ENCODE measurements at regions not wholly inside any gene's neighbourhood (a gene's known extent, or its start where the extent isn't known, plus 50 kb on each side); places are given as distances from the start of the nearest gene placed in this dataset.

- Histone ChIP-seq H3K4me1 (ENCODE audit: insufficient read depth, low read length, poor library complexity, severe bottlenecking) (no peaks in the 10 kb centered on the region), H3K36me3 (ENCODE audit: insufficient read depth, low read length, poor library complexity, severe bottlenecking) (no peaks in the 10 kb centered on the region), H3K9me3 (ENCODE audit: low read depth, low read length, poor library complexity, severe bottlenecking) (no peaks in the 10 kb centered on the region), H3K4me3 (ENCODE audit: low read depth, low read length, poor library complexity, severe bottlenecking) (no peak overlapping the region), H3K27ac (ENCODE audit: low read depth, low read length, poor library complexity, severe bottlenecking) (no peak overlapping the region), H3K27me3 (replicated peaks; ENCODE audit: insufficient read depth, low read depth, low read length, poor library complexity) (no peaks in the 10 kb centered on the region)
- POLR2A ChIA-PET (ENCODE audit: low non-redundant PET): no interaction called here
- TF ChIP-seq CTCF (conservative IDR thresholded peaks at IDR 0.05; ENCODE audit: low read depth, low read length): no peak
- no peak for TF ChIP-seq EZH2 (IDR thresholded peaks at IDR 0.05; ENCODE audit: borderline replicate concordance, low read depth, low read length, poor library complexity, severe bottlenecking)
- DNase-seq (ENCODE audit: low spot score): no peak
- intact Hi-C loops (cut with micrococcal nuclease; ENCODE audit: unreplicated experiment): no loop called here
- BruUV-seq (replicated peaks): no TSS peak
- CTCF ChIA-PET: no interaction called here
Observed at GRCh38 chr2:64839844-64840243, 149.4 kb upstream of the SLC1A4 start.

GRCh38 chr2:64840426-64840881 lies 148.7 kb upstream of the SLC1A4 start:
- DNase-seq (ENCODE audit: low spot score): no peak
- no peak for TF ChIP-seq CTCF (conservative IDR thresholded peaks at IDR 0.05; ENCODE audit: low read depth, low read length)
- TF ChIP-seq EZH2 (IDR thresholded peaks at IDR 0.05; ENCODE audit: borderline replicate concordance, low read depth, low read length, poor library complexity, severe bottlenecking): no peak
- Histone ChIP-seq H3K27ac (ENCODE audit: low read depth, low read length, poor library complexity, severe bottlenecking) (no peak overlapping the region), H3K4me3 (ENCODE audit: low read depth, low read length, poor library complexity, severe bottlenecking) (no peak overlapping the region), H3K9me3 (ENCODE audit: low read depth, low read length, poor library complexity, severe bottlenecking) (no peaks in the 10 kb centered on the region), H3K27me3 (replicated peaks; ENCODE audit: insufficient read depth, low read depth, low read length, poor library complexity) (no peaks in the 10 kb centered on the region), H3K36me3 (ENCODE audit: insufficient read depth, low read length, poor library complexity, severe bottlenecking) (no peaks in the 10 kb centered on the region), H3K4me1 (ENCODE audit: insufficient read depth, low read length, poor library complexity, severe bottlenecking) (no peaks in the 10 kb centered on the region)
- ChIA-PET POLR2A (ENCODE audit: low non-redundant PET) (no interaction called here), CTCF (interaction anchor here (0.7 kb wide), 1 partner anchor 139 kb away, joined by 3 read pairs; no protein-coding TSS in a partner anchor)
- BruUV-seq (replicated peaks): no TSS peak
- intact Hi-C loops (cut with micrococcal nuclease; ENCODE audit: unreplicated experiment): no loop called here

GRCh38 chr2:64841461-64841860 lies 147.7 kb upstream of the SLC1A4 start:
- ChIA-PET POLR2A (ENCODE audit: low non-redundant PET) (no interaction called here), CTCF (no interaction called here)
- no peak for DNase-seq (ENCODE audit: low spot score)
- no peak overlapping the region for H3K4me3 ChIP-seq (ENCODE audit: low read depth, low read length, poor library complexity, severe bottlenecking)
- TF ChIP-seq EZH2 (IDR thresholded peaks at IDR 0.05; ENCODE audit: borderline replicate concordance, low read depth, low read length, poor library complexity, severe bottlenecking) (no peak), CTCF (conservative IDR thresholded peaks at IDR 0.05; ENCODE audit: low read depth, low read length) (no peak)
- intact Hi-C loops (cut with micrococcal nuclease; ENCODE audit: unreplicated experiment): no loop called here
- BruUV-seq (replicated peaks): no TSS peak
- no peaks in the 10 kb centered on the region for H3K36me3 ChIP-seq (ENCODE audit: insufficient read depth, low read length, poor library complexity, severe bottlenecking)
- H3K9me3 ChIP-seq (ENCODE audit: low read depth, low read length, poor library complexity, severe bottlenecking): no peaks in the 10 kb centered on the region
- no peaks in the 10 kb centered on the region for H3K27me3 ChIP-seq (replicated peaks; ENCODE audit: insufficient read depth, low read depth, low read length, poor library complexity)
- H3K27ac ChIP-seq (ENCODE audit: low read depth, low read length, poor library complexity, severe bottlenecking): no peak overlapping the region
- no peaks in the 10 kb centered on the region for H3K4me1 ChIP-seq (ENCODE audit: insufficient read depth, low read length, poor library complexity, severe bottlenecking)

All from A673 (cell line).